HCT116 (cell line): ENCODE measurements at regions not wholly inside any gene's neighbourhood (a gene's known extent, or its start where the extent isn't known, plus 50 kb on each side); places are given as distances from the start of the nearest gene placed in this dataset.

Experiments
- ATAC-seq: fragments of 200-7000 bp; cut with Tn5 transposase; 2 replicates; pipeline ENCODE4 v1.9.1; 2020; ENCODE audit warnings: mild to moderate bottlenecking, moderate library complexity
- BruUV-seq: library from RNA; stranded (reverse); fragments of 400-500 nt; replicated peaks from 2 replicates; lab custom pipeline; 2021; lab: Mats Ljungman, UMichigan
- CTCF ChIA-PET: fragments of 300-600 bp; sonication (Branson Sonifier 250); formaldehyde crosslinking; loops from one replicate; lab custom pipeline; 2021; ENCODE audit warnings: antibody characterized with exemption; lab: Charles Lee
- POLR2A ChIA-PET: fragments of 300-600, 350-600 bp; sonication (Branson Sonifier 250); formaldehyde crosslinking; loops from one replicate; lab custom pipeline; 2021; ENCODE audit warnings: antibody characterized with exemption; lab: Charles Lee
- RAD21 ChIA-PET, 2 experiments: fragments of 300-600 bp; sonication (Branson Sonifier 250); formaldehyde crosslinking; loops; one replicate each; lab custom pipeline; 2023; ENCODE audit warnings: low total read pairs in 2 of 2; ENCODE audit not compliant: uncharacterized antibody in 2 of 2, unreplicated experiment in 2 of 2, low non-redundant PET in 1 of 2; lab: Charles Lee
- DNase-seq: peaks from one replicate; pipeline ENCODE4 v3.0.0-alpha.2; 2010; ENCODE audit warnings: low read depth, low spot score
- H2AFZ ChIP-seq: fragments of 200-600 bp; shearing (Covaris generic), sonication (generic); 2 replicates; pipeline ENCODE4 v1.6.1; 2017; ENCODE audit warnings: low read depth, mixed run types, mixed read lengths, antibody characterized with exemption, low read length; ENCODE audit not compliant: poor library complexity, severe bottlenecking
- H3K27ac ChIP-seq: 2 replicates; pipeline ENCODE4 v1.5.1; 2012; ENCODE audit warnings: low read depth, low read length
- H3K27me3 ChIP-seq: fragments of 200-600 bp; sonication (generic); 2 replicates; pipeline ENCODE4 v1.6.1; 2016; ENCODE audit warnings: mixed run types, low read length, mixed read lengths; ENCODE audit not compliant: insufficient read depth
- H3K36me3 ChIP-seq, 2 experiments: fragments of 200-500 bp in 1 of 2; fragments of 200-600 bp in 1 of 2; sonication (Bioruptor generic) in 1 of 2; sonication (generic) in 1 of 2; 2 replicates each; pipeline versions ENCODE4 v1.5.1 to v1.6.1; 2014 to 2016; ENCODE audit warnings: low read length in 2 of 2, inconsistent platforms in 1 of 2, mixed read lengths in 1 of 2, mixed run types in 1 of 2; ENCODE audit not compliant: insufficient read depth in 2 of 2, control insufficient read depth in 1 of 2
- H3K4me1 ChIP-seq, 2 experiments: fragments of 200-600 bp in 1 of 2; sonication (generic) in 1 of 2; 2 replicates each; pipeline versions ENCODE4 v1.5.1 to v1.6.1; 2012 to 2017; ENCODE audit warnings: low read length in 2 of 2, inconsistent platforms in 1 of 2, mild to moderate bottlenecking in 1 of 2, mixed read lengths in 1 of 2, mixed run types in 1 of 2, moderate library complexity in 1 of 2; ENCODE audit not compliant: insufficient read depth in 2 of 2, control insufficient read depth in 1 of 2
- H3K4me2 ChIP-seq: fragments of 200-600 bp; sonication (generic); 2 replicates; pipeline ENCODE4 v1.6.1; 2017; ENCODE audit warnings: mixed run types, low read length, mixed read lengths
- H3K4me3 ChIP-seq, 2 experiments: fragments of 200-600 bp in 1 of 2; sonication (generic) in 1 of 2; replicated peaks in 1 of 2; 2 replicates each; pipeline ENCODE4 v1.5.1; 2011 to 2016; ENCODE audit warnings: low read length in 2 of 2, control low read depth in 1 of 2, low read depth in 1 of 2, mild to moderate bottlenecking in 1 of 2, mixed read lengths in 1 of 2, mixed run types in 1 of 2
- H3K79me2 ChIP-seq: fragments of 200-600 bp; sonication (generic); 2 replicates; pipeline ENCODE4 v1.6.1; 2017; ENCODE audit warnings: mild to moderate bottlenecking, mixed run types, low read length, moderate library complexity, mixed read lengths; ENCODE audit not compliant: insufficient read depth
- H3K9ac ChIP-seq: fragments of 200-600 bp; sonication (generic); 2 replicates; pipeline ENCODE4 v1.6.1; 2016; ENCODE audit warnings: low read length, mixed read lengths
- H3K9me2 ChIP-seq: fragments of 200-600 bp; sonication (generic), shearing (Covaris generic); 2 replicates; pipeline ENCODE4 v1.6.1; 2017; ENCODE audit warnings: mixed run types, mild to moderate bottlenecking, moderate library complexity; ENCODE audit not compliant: insufficient read depth
- H3K9me3 ChIP-seq, 2 experiments: fragments of 200-500 bp in 1 of 2; fragments of 200-600 bp in 1 of 2; sonication (Bioruptor generic) in 1 of 2; sonication (generic) in 1 of 2; 2 replicates each; pipeline ENCODE4 v1.6.1; 2014 to 2017; ENCODE audit warnings: low read length in 2 of 2, mixed read lengths in 2 of 2, inconsistent platforms in 1 of 2, low read depth in 1 of 2, mild to moderate bottlenecking in 1 of 2, mixed run types in 1 of 2, moderate library complexity in 1 of 2; ENCODE audit not compliant: control insufficient read depth in 1 of 2, insufficient read depth in 1 of 2
- H4K20me1 ChIP-seq: fragments of 200-600 bp; sonication (generic), shearing (Covaris generic); 2 replicates; pipeline ENCODE4 v1.6.1; 2017; ENCODE audit warnings: mixed run types, mild to moderate bottlenecking, moderate library complexity; ENCODE audit not compliant: insufficient read depth
- CBX3 ChIP-seq: IDR thresholded peaks from 2 replicates; pipeline ENCODE4 v1.6.1; 2012; ENCODE audit warnings: low read depth
- EZH2 ChIP-seq: fragments of 200-600 bp; sonication (generic); IDR thresholded peaks from 2 replicates; pipeline ENCODE4 v1.6.1; 2017; ENCODE audit warnings: antibody characterized with exemption, mixed run types
- POLR2AphosphoS5 ChIP-seq: IDR thresholded peaks from 2 replicates; pipeline ENCODE4 v1.6.1; 2011; ENCODE audit warnings: mild to moderate bottlenecking, low read depth, low read length, moderate library complexity
- RAD21 ChIP-seq: IDR thresholded peaks from 2 replicates; pipeline ENCODE4 v1.6.1; 2012; ENCODE audit warnings: low read depth, mild to moderate bottlenecking
- REST ChIP-seq: IDR thresholded peaks from 2 replicates; pipeline ENCODE4 v1.6.1; 2012; ENCODE audit warnings: low read depth
- SIN3A ChIP-seq: IDR thresholded peaks from 2 replicates; pipeline ENCODE4 v1.6.1; 2012; ENCODE audit warnings: low read depth
- SP1 ChIP-seq: IDR thresholded peaks from 2 replicates; pipeline ENCODE4 v1.6.1; 2012; ENCODE audit warnings: low read depth
- SRF ChIP-seq: IDR thresholded peaks from 2 replicates; pipeline ENCODE4 v1.6.1; 2012; ENCODE audit warnings: low read depth
- YY1 ChIP-seq: IDR thresholded peaks from 2 replicates; pipeline ENCODE4 v1.6.1; 2011; ENCODE audit warnings: low read length, low read depth, moderate library complexity, mild to moderate bottlenecking; ENCODE audit not compliant: insufficient replicate concordance; ENCODE audit errors: extremely low read depth
- ZBTB33 ChIP-seq: IDR thresholded peaks from 2 replicates; pipeline ENCODE4 v1.6.1; 2011; ENCODE audit warnings: mild to moderate bottlenecking, low read length, moderate library complexity; ENCODE audit not compliant: insufficient replicate concordance; ENCODE audit errors: extremely low read depth
- ZFX ChIP-seq: fragments of 450-650 bp; IDR thresholded peaks from 2 replicates; pipeline ENCODE4 v1.6.1; 2017
- intact Hi-C: fragments of 100-400 bp; cut with micrococcal nuclease; formaldehyde crosslinking; loops from 2 replicates; pipeline ENCODE4 v1.10.0; 2022
- TF ChIP-seq, protein P1 (sequence below), 3 experiments: fragments of 200-600 bp in 1 of 3; sonication (generic) in 1 of 3; IDR thresholded peaks in 2 of 3; conservative IDR thresholded peaks in 1 of 3; 2 replicates each; pipeline ENCODE4 v1.5.1; 2012 to 2017; ENCODE audit warnings: low read depth in 2 of 3, low read length in 2 of 3, antibody characterized with exemption in 1 of 3, borderline replicate concordance in 1 of 3, control low read depth in 1 of 3, mild to moderate bottlenecking in 1 of 3, mixed read lengths in 1 of 3, mixed run types in 1 of 3, moderate library complexity in 1 of 3; ENCODE audit not compliant: insufficient read depth in 1 of 3

- TF ChIP-seq SIN3A (no peak), SP1 (no peak), RAD21 (no peak)
- TF ChIP-seq, protein P1, sequence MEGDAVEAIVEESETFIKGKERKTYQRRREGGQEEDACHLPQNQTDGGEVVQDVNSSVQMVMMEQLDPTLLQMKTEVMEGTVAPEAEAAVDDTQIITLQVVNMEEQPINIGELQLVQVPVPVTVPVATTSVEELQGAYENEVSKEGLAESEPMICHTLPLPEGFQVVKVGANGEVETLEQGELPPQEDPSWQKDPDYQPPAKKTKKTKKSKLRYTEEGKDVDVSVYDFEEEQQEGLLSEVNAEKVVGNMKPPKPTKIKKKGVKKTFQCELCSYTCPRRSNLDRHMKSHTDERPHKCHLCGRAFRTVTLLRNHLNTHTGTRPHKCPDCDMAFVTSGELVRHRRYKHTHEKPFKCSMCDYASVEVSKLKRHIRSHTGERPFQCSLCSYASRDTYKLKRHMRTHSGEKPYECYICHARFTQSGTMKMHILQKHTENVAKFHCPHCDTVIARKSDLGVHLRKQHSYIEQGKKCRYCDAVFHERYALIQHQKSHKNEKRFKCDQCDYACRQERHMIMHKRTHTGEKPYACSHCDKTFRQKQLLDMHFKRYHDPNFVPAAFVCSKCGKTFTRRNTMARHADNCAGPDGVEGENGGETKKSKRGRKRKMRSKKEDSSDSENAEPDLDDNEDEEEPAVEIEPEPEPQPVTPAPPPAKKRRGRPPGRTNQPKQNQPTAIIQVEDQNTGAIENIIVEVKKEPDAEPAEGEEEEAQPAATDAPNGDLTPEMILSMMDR (IDR thresholded peaks at IDR 0.05 in 2 of 3, conservative IDR thresholded peaks at IDR 0.05 in 1 of 3; ENCODE audit: borderline replicate concordance in 1 of 3, insufficient read depth in 1 of 3, low read depth in 2 of 3, low read length in 2 of 3), result no peak
These were observed 251.6 kb downstream of the RPLP1 start (continued) for GRCh38 chr15:69704229-69704628.

DNA sequence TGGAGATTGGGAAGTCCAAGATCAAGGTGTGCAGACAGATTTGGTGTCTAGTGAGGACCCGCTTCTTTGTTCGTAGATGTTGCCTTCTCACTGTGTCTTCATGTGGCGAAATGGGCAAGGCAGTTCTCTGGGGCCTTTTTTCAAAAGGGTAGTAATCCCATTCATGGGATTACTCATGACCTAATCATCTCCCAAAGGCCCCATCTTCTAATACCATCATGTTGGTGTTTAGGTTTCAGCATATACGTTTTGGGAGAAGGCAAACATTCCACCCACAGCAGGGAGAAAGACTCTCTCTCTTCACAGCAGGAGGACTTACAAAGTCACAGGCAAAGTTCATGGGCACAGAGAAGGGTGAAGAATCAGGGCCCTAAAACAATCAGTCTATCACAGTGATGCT is 252.1 kb downstream of the RPLP1 start:
- ChIA-PET POLR2A (no interaction called here), RAD21 (no interaction called here), CTCF (no interaction called here)
- ATAC-seq, result no peak
- no peak overlapping the region for H3K27ac ChIP-seq
- no peaks in the 10 kb centered on the region for H3K9me3 ChIP-seq
- intact Hi-C loops, result no loop called here
- no TSS peak for BruUV-seq
- H3K36me3 ChIP-seq, result no peaks in the 10 kb centered on the region
- H3K4me1 ChIP-seq, result no peaks in the 10 kb centered on the region
- no peak overlapping the region for H2AFZ ChIP-seq
- DNase-seq, result no peak
- no peak overlapping the region for H3K9ac ChIP-seq
- H3K9me2 ChIP-seq, result no peaks in the 10 kb centered on the region
- TF ChIP-seq RAD21 (no peak), SRF (no peak), ZBTB33 (no peak), ZFX (no peak), YY1 (no peak), REST (no peak), CBX3 (no peak), POLR2AphosphoS5 (no peak), EZH2 (no peak)
- no peaks in the 10 kb centered on the region for H3K27me3 ChIP-seq
- H3K4me3 ChIP-seq, result no peak overlapping the region
- no peak overlapping the region for H3K4me2 ChIP-seq
- H4K20me1 ChIP-seq, result no peaks in the 10 kb centered on the region
- no peaks in the 10 kb centered on the region for H3K79me2 ChIP-seq
